ENCODE measurements at regions not wholly inside any gene's neighbourhood (a gene's known extent, or its start where the extent isn't known, plus 50 kb on each side); places are given as distances from the start of the nearest gene placed in this dataset.

DNA sequence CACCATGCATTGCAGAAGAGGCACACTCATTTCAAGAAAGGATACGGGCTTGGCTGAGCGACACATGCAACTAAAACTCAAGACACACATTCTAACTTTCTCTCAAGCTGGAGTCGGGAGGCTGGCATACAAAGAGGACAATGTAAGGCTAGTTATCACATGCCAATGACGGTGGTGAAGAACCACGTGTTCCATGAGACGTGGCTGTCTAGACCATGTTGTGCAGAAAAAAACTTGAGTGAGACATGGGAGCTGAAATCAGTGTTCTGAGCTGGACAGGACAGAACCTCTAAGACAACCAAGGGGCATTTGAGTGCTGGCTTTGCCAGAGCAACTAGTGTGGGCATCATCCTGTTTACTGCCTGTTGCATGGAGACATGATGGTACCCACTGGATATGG is 193.0 kb upstream of the DPP6 start:
- in situ Hi-C loops (cut with MboI; ENCODE audit: low sequenced_read_pairs) (no loop called here), dilution Hi-C loops (cut with HindIII; ENCODE audit: low sequenced_read_pairs, unreplicated experiment) (no loop called here), intact Hi-C loops (cut with micrococcal nuclease) (no loop called here)
- Histone ChIP-seq H3K36me3 (ENCODE audit: control insufficient read depth, insufficient read depth, low read length) (no peaks in the 10 kb centered on the region), H3K27me3 (ENCODE audit: control insufficient read depth, insufficient read depth, low read length) (no peaks in the 10 kb centered on the region), H3K4me3 (ENCODE audit: insufficient read depth, low read depth, low read length) (no peak overlapping the region), H3K4ac (ENCODE audit: low read depth, low read length) (no peak overlapping the region), H2BK5ac (ENCODE audit: low read depth, low read length, poor library complexity, severe bottlenecking) (no peak overlapping the region), H2AK5ac (ENCODE audit: low read depth, low read length) (no peak overlapping the region), H2BK15ac (ENCODE audit: low read depth, low read length) (no peak overlapping the region), H4K8ac (ENCODE audit: low read depth in 2 of 2, low read length in 2 of 2) (no peak overlapping the region), H4K5ac (ENCODE audit: low read depth, low read length) (no peak overlapping the region), H2AFZ (replicated peaks; ENCODE audit: low read length, poor library complexity) (no peak overlapping the region), H4K91ac (ENCODE audit: insufficient read depth, low read depth, low read length) (no peak overlapping the region), H2AK9ac (replicated peaks; ENCODE audit: low read depth, low read length, poor library complexity) (no peak overlapping the region), H3K27ac (ENCODE audit: insufficient read depth, low read length) (no peak overlapping the region), H3K9me3 (ENCODE audit: control insufficient read depth, insufficient read depth, low read length) (peaks cover 9% of the 10 kb centered on the region), H3K9me1 (ENCODE audit: insufficient read depth, low read length) (no peaks in the 10 kb centered on the region), H2BK20ac (ENCODE audit: low read depth, low read length) (no peak overlapping the region), H3K18ac (ENCODE audit: low read depth, low read length) (no peak overlapping the region), H3K9ac (ENCODE audit: low read depth, low read length) (no peak overlapping the region), H3K4me1 (ENCODE audit: control insufficient read depth, insufficient read depth, low read length) (no peaks in the 10 kb centered on the region), H2BK120ac (ENCODE audit: low read depth, low read length) (no peak overlapping the region), H3K23ac (ENCODE audit: low read depth, low read length) (no peak overlapping the region), H3K14ac (replicated peaks; ENCODE audit: low read depth, low read length) (no peak overlapping the region), H4K20me1 (ENCODE audit: insufficient read depth, low read length) (no peaks in the 10 kb centered on the region), H3K56ac (ENCODE audit: extremely low read depth, insufficient read depth, low read length) (no peak overlapping the region), H3K4me2 (ENCODE audit: low read depth, low read length) (no peak overlapping the region), H3K79me1 (ENCODE audit: low read depth in 1 of 2, low read length in 2 of 2) (no peaks in the 10 kb centered on the region)
- ChIA-PET CTCF (no interaction called here), POLR2A (ENCODE audit: unreplicated experiment) (no interaction called here)
- 70% methylated on average over 4 of the region's 6 CpGs; no CpG with 5 or more reads in 1 of the 2 experiments for WGBS, 2 experiments (ENCODE audit: extremely low coverage in 2 of 2, insufficient read length in 1 of 2)
- ATAC-seq (ENCODE audit: low read depth) (no peak), DNase-seq (no peak)
- no peak for TF ChIP-seq BHLHE40 (IDR thresholded peaks at IDR 0.05; ENCODE audit: low read depth, low read length)
- TF ChIP-seq RCOR1 (IDR thresholded peaks at IDR 0.05; ENCODE audit: insufficient replicate concordance, low read length) = no peak
- TF ChIP-seq, protein P1, sequence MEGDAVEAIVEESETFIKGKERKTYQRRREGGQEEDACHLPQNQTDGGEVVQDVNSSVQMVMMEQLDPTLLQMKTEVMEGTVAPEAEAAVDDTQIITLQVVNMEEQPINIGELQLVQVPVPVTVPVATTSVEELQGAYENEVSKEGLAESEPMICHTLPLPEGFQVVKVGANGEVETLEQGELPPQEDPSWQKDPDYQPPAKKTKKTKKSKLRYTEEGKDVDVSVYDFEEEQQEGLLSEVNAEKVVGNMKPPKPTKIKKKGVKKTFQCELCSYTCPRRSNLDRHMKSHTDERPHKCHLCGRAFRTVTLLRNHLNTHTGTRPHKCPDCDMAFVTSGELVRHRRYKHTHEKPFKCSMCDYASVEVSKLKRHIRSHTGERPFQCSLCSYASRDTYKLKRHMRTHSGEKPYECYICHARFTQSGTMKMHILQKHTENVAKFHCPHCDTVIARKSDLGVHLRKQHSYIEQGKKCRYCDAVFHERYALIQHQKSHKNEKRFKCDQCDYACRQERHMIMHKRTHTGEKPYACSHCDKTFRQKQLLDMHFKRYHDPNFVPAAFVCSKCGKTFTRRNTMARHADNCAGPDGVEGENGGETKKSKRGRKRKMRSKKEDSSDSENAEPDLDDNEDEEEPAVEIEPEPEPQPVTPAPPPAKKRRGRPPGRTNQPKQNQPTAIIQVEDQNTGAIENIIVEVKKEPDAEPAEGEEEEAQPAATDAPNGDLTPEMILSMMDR (conservative IDR thresholded peaks at IDR 0.05; ENCODE audit: low read depth, low read length) = no peak
- TF ChIP-seq, protein P2, sequence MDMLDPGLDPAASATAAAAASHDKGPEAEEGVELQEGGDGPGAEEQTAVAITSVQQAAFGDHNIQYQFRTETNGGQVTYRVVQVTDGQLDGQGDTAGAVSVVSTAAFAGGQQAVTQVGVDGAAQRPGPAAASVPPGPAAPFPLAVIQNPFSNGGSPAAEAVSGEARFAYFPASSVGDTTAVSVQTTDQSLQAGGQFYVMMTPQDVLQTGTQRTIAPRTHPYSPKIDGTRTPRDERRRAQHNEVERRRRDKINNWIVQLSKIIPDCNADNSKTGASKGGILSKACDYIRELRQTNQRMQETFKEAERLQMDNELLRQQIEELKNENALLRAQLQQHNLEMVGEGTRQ (IDR thresholded peaks at IDR 0.05; ENCODE audit: low read depth, low read length) = no peak
- TF ChIP-seq ELK1 (IDR thresholded peaks at IDR 0.05; ENCODE audit: borderline replicate concordance, low read depth, low read length) = no peak
- TF ChIP-seq MXI1 (IDR thresholded peaks at IDR 0.05; ENCODE audit: borderline replicate concordance, low read depth, low read length) = no peak
- TF ChIP-seq RAD21 (IDR thresholded peaks at IDR 0.05; ENCODE audit: low read length) = no peak
- no peak for TF ChIP-seq MAZ (IDR thresholded peaks at IDR 0.05; ENCODE audit: borderline replicate concordance, low read depth, low read length)
- TF ChIP-seq RFX5 (IDR thresholded peaks at IDR 0.05; ENCODE audit: low read depth, low read length) = no peak
- TF ChIP-seq NFE2L2 (IDR thresholded peaks at IDR 0.05; ENCODE audit: low read depth, low read length) = no peak
- no peak for TF ChIP-seq SMC3 (IDR thresholded peaks at IDR 0.05; ENCODE audit: low read depth, low read length)
- no peak for TF ChIP-seq FOS (IDR thresholded peaks at IDR 0.05; ENCODE audit: low read depth, low read length)
- TF ChIP-seq POLR2A (IDR thresholded peaks at IDR 0.05; ENCODE audit: low read depth, low read length) = no peak
- no peak for TF ChIP-seq CEBPB (IDR thresholded peaks at IDR 0.05; ENCODE audit: low read depth, low read length)
- TF ChIP-seq CHD1 (IDR thresholded peaks at IDR 0.05; ENCODE audit: low read depth, low read length) = no peak
- no peak for TF ChIP-seq MAFK (IDR thresholded peaks at IDR 0.05; ENCODE audit: low read depth, low read length)
- no TSS peak for BruUV-seq (replicated peaks)
